HepG2 (cell line): ENCODE measurements at regions not wholly inside any gene's neighbourhood (a gene's known extent, or its start where the extent isn't known, plus 50 kb on each side); places are given as distances from the start of the nearest gene placed in this dataset.
A peak's percentile ranks its signal among the peaks of the same experiment; 100 is the strongest.

Experiments
- ATAC-seq: fragments of 200-7000 bp; cut with Tn5 transposase; 3 replicates; pipeline ENCODE4 v1.9.1; 2020; ENCODE audit warnings: mild to moderate bottlenecking, moderate library complexity
- BruUV-seq: library from RNA; stranded (reverse); fragments of 400-500 nt; replicated peaks from 2 replicates; lab custom pipeline; 2021; lab: Mats Ljungman, UMichigan
- CTCF ChIA-PET: fragments of 300-600 bp; formaldehyde crosslinking; extraction: SDS; loops from one replicate; lab custom pipeline; 2021; ENCODE audit warnings: low total read pairs, inconsistent platforms, low intra/inter-chr PET ratio; lab: Yijun Ruan, JAX
- POLR2A ChIA-PET: fragments of 350-600 bp; sonication (Branson Sonifier 250); formaldehyde crosslinking; loops from one replicate; lab custom pipeline; 2020; ENCODE audit warnings: antibody characterized with exemption, inconsistent platforms; lab: Yijun Ruan, JAX
- DNase-seq: peaks from one replicate; pipeline ENCODE4 v3.0.0-alpha.2; 2015; ENCODE audit warnings: low spot score
- FAIRE-seq: peaks from 3 replicates; lab custom pipeline; 2011; peaks lifted over from hg19 to GRCh38; lab: Jason Lieb, UNC
- H2AFZ ChIP-seq: one replicate; pipeline ENCODE4 v1.6.1; 2011; ENCODE audit warnings: low read length, inconsistent platforms
- H3K27ac ChIP-seq: fragments of 300-600 bp; 3 replicates; pipeline ENCODE4 v1.8.0; 2011; ENCODE audit warnings: mixed run types, mild to moderate bottlenecking, mixed read lengths, low read length, inconsistent platforms; ENCODE audit not compliant: insufficient read depth; ENCODE audit errors: extremely low read length
- H3K27me3 ChIP-seq, 2 experiments: fragments of 200-600 bp in 1 of 2; 2 replicates in 1 of 2; 3 replicates in 1 of 2; pipeline versions ENCODE4 v1.6.0 to v1.8.0; 2011; ENCODE audit warnings: low read length in 2 of 2, mild to moderate bottlenecking in 2 of 2, moderate library complexity in 2 of 2, inconsistent platforms in 1 of 2; ENCODE audit not compliant: insufficient read depth in 2 of 2, control insufficient read depth in 1 of 2
- H3K36me3 ChIP-seq, 2 experiments: fragments of 200-600 bp in 1 of 2; replicated peaks in 1 of 2; 2 replicates in 1 of 2; 3 replicates in 1 of 2; pipeline versions ENCODE4 v1.5.1 to v1.8.0; 2011; ENCODE audit warnings: low read length in 2 of 2, inconsistent platforms in 1 of 2; ENCODE audit not compliant: insufficient read depth in 2 of 2, control insufficient read depth in 1 of 2
- H3K4me1 ChIP-seq: 2 replicates; pipeline ENCODE4 v1.5.1; 2012; ENCODE audit warnings: low read length, inconsistent platforms; ENCODE audit not compliant: insufficient read depth
- H3K4me2 ChIP-seq: 2 replicates; pipeline ENCODE4 v1.6.0; 2011; ENCODE audit warnings: low read depth, low read length, inconsistent platforms
- H3K4me3 ChIP-seq, 3 experiments: fragments of 200-600 bp in 1 of 3; sonication (generic), shearing (Covaris generic) in 1 of 3; replicated peaks in 1 of 3; 2 replicates each; pipeline ENCODE4 v1.5.1; 2011 to 2016; ENCODE audit warnings: low read length in 3 of 3, inconsistent platforms in 2 of 3, low read depth in 2 of 3, mild to moderate bottlenecking in 2 of 3, control low read depth in 1 of 3, mixed read lengths in 1 of 3; ENCODE audit not compliant: insufficient read depth in 1 of 3
- H3K79me2 ChIP-seq: one replicate; pipeline ENCODE4 v1.6.1; 2011; ENCODE audit warnings: low read length, inconsistent platforms; ENCODE audit not compliant: insufficient read depth
- H3K9ac ChIP-seq: 2 replicates; pipeline ENCODE4 v1.6.0; 2011; ENCODE audit warnings: mild to moderate bottlenecking, low read depth, low read length, inconsistent platforms; ENCODE audit not compliant: insufficient read depth
- H3K9me3 ChIP-seq: 2 replicates; pipeline ENCODE4 v1.5.1; 2012; ENCODE audit warnings: mild to moderate bottlenecking, low read length
- H4K20me1 ChIP-seq: 2 replicates; pipeline ENCODE4 v1.6.0; 2011; ENCODE audit warnings: inconsistent platforms, mild to moderate bottlenecking, low read length, moderate library complexity; ENCODE audit not compliant: insufficient read depth
- BCL3 ChIP-seq: sonication (generic); formaldehyde crosslinking; IDR thresholded peaks from 2 replicates; pipeline ENCODE4 v1.5.1; 2020; ENCODE audit warnings: mild to moderate bottlenecking, missing genetic modification reagents, moderate library complexity
- CCDC6 ChIP-seq: sonication (generic); formaldehyde crosslinking; IDR thresholded peaks from 2 replicates; pipeline ENCODE4 v1.8.1; 2022; ENCODE audit warnings: mild to moderate bottlenecking, missing genetic modification reagents, moderate library complexity
- CEBPB ChIP-seq: IDR thresholded peaks from 2 replicates; pipeline ENCODE4 v1.6.1; 2011; ENCODE audit warnings: low read depth, low read length, improper control_type of control experiment, borderline replicate concordance
- TCF7 ChIP-seq: sonication (generic); IDR thresholded peaks from 2 replicates; pipeline ENCODE4 v1.6.1; 2016; ENCODE audit warnings: antibody characterized with exemption, low read depth
- UBTF ChIP-seq: sonication (generic); formaldehyde crosslinking; IDR thresholded peaks from 2 replicates; pipeline ENCODE4 v1.4.0; 2020; ENCODE audit warnings: mild to moderate bottlenecking, missing genetic modification reagents
- ZNF33B ChIP-seq: sonication (generic); formaldehyde crosslinking; IDR thresholded peaks from 2 replicates; pipeline ENCODE4 v1.5.1; 2020; ENCODE audit warnings: mild to moderate bottlenecking, missing genetic modification reagents
- ZNF383 ChIP-seq: sonication (generic); formaldehyde crosslinking; IDR thresholded peaks from 2 replicates; pipeline ENCODE4 v1.4.0; 2020; ENCODE audit warnings: missing genetic modification reagents, mild to moderate bottlenecking, borderline replicate concordance
- WGBS: methylation state at CpG from one replicate; pipeline ENCODE4 v1.1.6; 2017; ENCODE audit warnings: low lambda C conversion rate; 5-methylcytosine and 5-hydroxymethylcytosine counted together
- in situ Hi-C: cut with HindIII; loops from 2 replicates; pipeline ENCODE4 v1.10.0; 2017; ENCODE audit warnings: low pct_unique_long_range_greater_than_20kb; ENCODE audit not compliant: extremely low pct_ligation_motif_present
- intact Hi-C: fragments of 100-400 bp; cut with micrococcal nuclease; formaldehyde crosslinking; loops from one replicate; pipeline ENCODE4 v1.10.0; 2022; ENCODE audit not compliant: unreplicated experiment

DNA sequence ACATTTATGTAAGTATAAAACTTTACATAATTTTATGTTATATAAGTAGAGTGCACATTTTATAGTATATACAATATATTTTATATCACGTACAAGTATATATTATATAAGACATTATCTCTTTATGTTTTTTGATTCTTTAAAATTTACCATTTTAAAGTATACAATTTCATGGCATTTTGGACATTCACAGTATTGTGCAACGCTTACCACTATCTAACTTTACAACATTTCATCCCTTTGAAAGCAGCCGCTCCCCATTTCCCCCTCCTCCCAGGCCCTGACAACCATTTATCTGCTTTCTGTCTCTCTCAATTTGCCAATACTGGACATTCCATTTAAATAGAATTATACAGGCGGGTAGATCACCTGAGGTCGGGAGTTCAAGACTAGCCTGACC is 512.5 kb downstream of the TSN start:
- CTCF ChIA-PET, result no interaction called here
- POLR2A ChIA-PET, result no interaction called here
- no peak overlapping the region for H3K9ac ChIP-seq
- in situ Hi-C loops (no loop called here), intact Hi-C loops (no loop called here)
- H4K20me1 ChIP-seq, result no peaks in the 10 kb centered on the region
- H3K27me3 ChIP-seq, result no peaks in the 10 kb centered on the region
- H3K36me3 ChIP-seq, result no peaks in the 10 kb centered on the region
- peak; percentile 72 for TF ChIP-seq CEBPB
- no peak for TF ChIP-seq ZNF33B (CRISPR knock-in tag)
- TF ChIP-seq BCL3, result no peak
- TF ChIP-seq UBTF (CRISPR knock-in tag), result no peak
- TF ChIP-seq CCDC6 (CRISPR knock-in tag), result no peak
- TF ChIP-seq TCF7, result no peak
- no peak for TF ChIP-seq ZNF383 (CRISPR knock-in tag)
- TF ChIP-seq, all 625 proteins: peak for 1
- FAIRE-seq, result no peak
- ATAC-seq, result no peak
- no TSS peak for BruUV-seq
- Histone ChIP-seq H3K4me3 (no peak overlapping the region), H2AFZ (no peak overlapping the region), H3K27ac (no peak overlapping the region), H3K4me1 (no peaks in the 10 kb centered on the region), H3K9me3 (no peaks in the 10 kb centered on the region), H3K4me2 (no peak overlapping the region), H3K79me2 (no peaks in the 10 kb centered on the region)
- DNase-seq, result no peak
- 22% methylated on average over 5 of the region's 5 CpGs for WGBS
